Neutrophil (primary cell): ENCODE measurements at regions not wholly inside any gene's neighbourhood (a gene's known extent, or its start where the extent isn't known, plus 50 kb on each side); places are given as distances from the start of the nearest gene placed in this dataset.

ENCODE experiments used
- H3K27ac ChIP-seq: fragments of 200-600 bp; sonication (generic); 2 replicates; pipeline ENCODE4 v1.5.1; 2016; ENCODE audit warnings: mild to moderate bottlenecking, moderate library complexity
- H3K27me3 ChIP-seq: fragments of 200-600 bp; sonication (generic); 2 replicates; pipeline ENCODE4 v1.6.0; 2016; ENCODE audit warnings: mild to moderate bottlenecking
- H3K36me3 ChIP-seq: fragments of 200-600 bp; sonication (generic); 2 replicates; pipeline ENCODE4 v1.5.1; 2017
- H3K4me1 ChIP-seq, 2 experiments: fragments of 200-600 bp in 1 of 2; sonication (generic) in 1 of 2; 1 replicate in 1 of 2; 2 replicates in 1 of 2; pipeline versions ENCODE4 v1.5.1 to v1.6.1; 2013 to 2016; ENCODE audit warnings: low read depth in 1 of 2, low read length in 1 of 2, mild to moderate bottlenecking in 1 of 2, moderate library complexity in 1 of 2; ENCODE audit not compliant: control insufficient read depth in 1 of 2, insufficient read depth in 1 of 2
- H3K4me3 ChIP-seq, 2 experiments: fragments of 200-600 bp in 1 of 2; sonication (generic) in 1 of 2; 1 replicate in 1 of 2; 2 replicates in 1 of 2; pipeline ENCODE4 v1.5.1; 2013 to 2016; ENCODE audit warnings: low read depth in 1 of 2, low read length in 1 of 2, mild to moderate bottlenecking in 1 of 2, moderate library complexity in 1 of 2
- H3K9me3 ChIP-seq: fragments of 200-600 bp; sonication (generic); 2 replicates; pipeline ENCODE4 v1.5.1; 2016
- TF ChIP-seq, protein P1 (sequence below): fragments of 200-600 bp; sonication (generic); IDR thresholded peaks from 2 replicates; pipeline ENCODE4 v1.5.1; 2016; ENCODE audit warnings: antibody characterized with exemption

DNA sequence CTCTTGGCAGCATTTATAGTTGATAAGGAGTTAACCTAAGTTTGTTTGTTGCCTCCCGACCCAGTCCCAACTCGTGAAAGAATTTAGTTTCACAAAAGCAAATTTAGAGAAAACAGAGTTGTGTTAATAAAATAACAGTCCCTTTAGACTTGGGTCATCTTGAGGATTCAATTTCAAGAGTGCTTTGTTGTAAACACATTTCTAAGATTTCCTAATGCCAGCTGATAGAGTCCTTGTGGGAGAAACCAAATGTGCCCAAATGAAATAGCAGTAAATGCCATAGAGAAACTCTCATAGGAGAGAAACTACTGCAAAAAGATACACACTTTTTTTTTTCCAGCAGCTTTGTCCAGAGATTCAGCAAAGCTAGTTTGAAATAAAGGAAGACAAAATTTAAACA is 211.3 kb upstream of the BMPER start:
- H3K4me1 ChIP-seq = no peaks in the 10 kb centered on the region
- no peaks in the 10 kb centered on the region for H3K27me3 ChIP-seq
- TF ChIP-seq, protein P1, sequence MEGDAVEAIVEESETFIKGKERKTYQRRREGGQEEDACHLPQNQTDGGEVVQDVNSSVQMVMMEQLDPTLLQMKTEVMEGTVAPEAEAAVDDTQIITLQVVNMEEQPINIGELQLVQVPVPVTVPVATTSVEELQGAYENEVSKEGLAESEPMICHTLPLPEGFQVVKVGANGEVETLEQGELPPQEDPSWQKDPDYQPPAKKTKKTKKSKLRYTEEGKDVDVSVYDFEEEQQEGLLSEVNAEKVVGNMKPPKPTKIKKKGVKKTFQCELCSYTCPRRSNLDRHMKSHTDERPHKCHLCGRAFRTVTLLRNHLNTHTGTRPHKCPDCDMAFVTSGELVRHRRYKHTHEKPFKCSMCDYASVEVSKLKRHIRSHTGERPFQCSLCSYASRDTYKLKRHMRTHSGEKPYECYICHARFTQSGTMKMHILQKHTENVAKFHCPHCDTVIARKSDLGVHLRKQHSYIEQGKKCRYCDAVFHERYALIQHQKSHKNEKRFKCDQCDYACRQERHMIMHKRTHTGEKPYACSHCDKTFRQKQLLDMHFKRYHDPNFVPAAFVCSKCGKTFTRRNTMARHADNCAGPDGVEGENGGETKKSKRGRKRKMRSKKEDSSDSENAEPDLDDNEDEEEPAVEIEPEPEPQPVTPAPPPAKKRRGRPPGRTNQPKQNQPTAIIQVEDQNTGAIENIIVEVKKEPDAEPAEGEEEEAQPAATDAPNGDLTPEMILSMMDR = no peak
- no peaks in the 10 kb centered on the region for H3K36me3 ChIP-seq
- no peak overlapping the region for H3K27ac ChIP-seq
- no peak overlapping the region for H3K4me3 ChIP-seq
- H3K9me3 ChIP-seq = no peaks in the 10 kb centered on the region

DNA sequence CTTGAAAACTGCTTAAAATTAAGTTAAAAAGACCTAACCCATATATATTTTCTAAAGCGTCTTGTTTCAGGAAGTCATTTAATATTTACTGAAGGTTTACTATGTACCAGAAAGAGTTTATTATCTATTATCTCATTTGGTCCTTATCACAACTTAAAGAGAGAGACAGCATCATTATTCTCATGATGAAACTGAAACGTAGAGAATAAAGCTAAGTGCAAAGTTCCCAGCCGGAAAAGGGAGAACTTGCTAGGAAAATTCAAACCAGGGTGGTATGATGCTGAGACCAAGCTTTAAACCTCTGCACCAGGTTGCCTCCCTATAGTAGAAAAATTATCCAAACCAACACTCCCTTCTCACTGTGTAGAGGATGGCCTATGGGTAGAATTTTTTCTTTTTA is 207.7 kb upstream of the BMPER start:
- TF ChIP-seq, protein P1 = no peak
- H3K9me3 ChIP-seq = no peaks in the 10 kb centered on the region
- H3K27ac ChIP-seq = no peak overlapping the region
- no peak overlapping the region for H3K4me3 ChIP-seq
- H3K27me3 ChIP-seq = no peaks in the 10 kb centered on the region
- H3K4me1 ChIP-seq = peaks cover 0 to 18% of the 10 kb centered on the region in 2 experiments
- no peaks in the 10 kb centered on the region for H3K36me3 ChIP-seq

DNA sequence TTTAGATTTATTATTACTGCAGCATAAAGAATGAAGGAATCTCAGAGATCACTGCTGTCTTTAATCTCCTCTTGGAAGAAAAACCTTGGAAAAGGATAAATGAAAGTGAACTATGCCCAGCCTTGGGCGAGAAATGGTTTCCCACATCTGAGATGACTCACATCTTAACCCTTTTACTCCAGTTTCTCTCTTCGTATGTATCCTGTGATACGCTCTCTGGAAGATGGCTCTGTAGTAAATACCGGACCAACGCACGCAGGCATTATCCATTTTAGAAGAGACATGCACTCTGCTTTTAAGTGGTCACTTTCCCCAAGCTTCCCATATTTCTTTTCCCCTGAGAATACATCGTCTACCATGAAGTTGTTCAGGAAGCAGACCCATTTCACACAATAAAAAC is 207.3 kb upstream of the BMPER start:
- TF ChIP-seq, protein P1 = no peak
- Histone ChIP-seq H3K27ac (no peak overlapping the region), H3K4me3 (no peak overlapping the region), H3K9me3 (no peaks in the 10 kb centered on the region), H3K27me3 (no peaks in the 10 kb centered on the region), H3K4me1 (peaks cover 0 to 22% of the 10 kb centered on the region in 2 experiments), H3K36me3 (no peaks in the 10 kb centered on the region)

DNA sequence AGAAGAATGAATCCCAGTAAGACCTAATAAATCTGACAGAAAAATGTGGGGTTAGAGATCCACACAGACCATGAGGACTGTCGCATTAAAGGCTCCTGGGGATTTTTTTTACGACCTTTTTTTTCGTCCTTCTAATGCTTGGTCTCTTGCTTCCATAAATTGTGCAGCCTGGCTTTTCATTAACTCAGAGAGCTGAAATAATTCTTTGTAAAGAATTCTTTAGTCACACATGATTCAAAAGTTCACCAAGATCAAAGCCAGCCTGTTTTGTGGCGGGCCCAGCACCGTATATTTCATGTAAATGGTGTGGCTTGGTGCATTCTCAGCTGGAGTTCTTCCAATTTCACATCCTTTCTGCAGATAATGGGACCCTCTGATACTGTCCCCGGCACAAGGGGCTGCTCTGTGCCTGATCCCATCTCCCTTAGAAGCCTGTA is 206.6 kb upstream of the BMPER start:
- Histone ChIP-seq H3K4me1 (peaks cover 0 to 26% of the 10 kb centered on the region in 2 experiments), H3K4me3 (no peak overlapping the region), H3K9me3 (no peaks in the 10 kb centered on the region), H3K36me3 (no peaks in the 10 kb centered on the region), H3K27me3 (no peaks in the 10 kb centered on the region), H3K27ac (no peak overlapping the region)
- TF ChIP-seq, protein P1 = no peak

DNA sequence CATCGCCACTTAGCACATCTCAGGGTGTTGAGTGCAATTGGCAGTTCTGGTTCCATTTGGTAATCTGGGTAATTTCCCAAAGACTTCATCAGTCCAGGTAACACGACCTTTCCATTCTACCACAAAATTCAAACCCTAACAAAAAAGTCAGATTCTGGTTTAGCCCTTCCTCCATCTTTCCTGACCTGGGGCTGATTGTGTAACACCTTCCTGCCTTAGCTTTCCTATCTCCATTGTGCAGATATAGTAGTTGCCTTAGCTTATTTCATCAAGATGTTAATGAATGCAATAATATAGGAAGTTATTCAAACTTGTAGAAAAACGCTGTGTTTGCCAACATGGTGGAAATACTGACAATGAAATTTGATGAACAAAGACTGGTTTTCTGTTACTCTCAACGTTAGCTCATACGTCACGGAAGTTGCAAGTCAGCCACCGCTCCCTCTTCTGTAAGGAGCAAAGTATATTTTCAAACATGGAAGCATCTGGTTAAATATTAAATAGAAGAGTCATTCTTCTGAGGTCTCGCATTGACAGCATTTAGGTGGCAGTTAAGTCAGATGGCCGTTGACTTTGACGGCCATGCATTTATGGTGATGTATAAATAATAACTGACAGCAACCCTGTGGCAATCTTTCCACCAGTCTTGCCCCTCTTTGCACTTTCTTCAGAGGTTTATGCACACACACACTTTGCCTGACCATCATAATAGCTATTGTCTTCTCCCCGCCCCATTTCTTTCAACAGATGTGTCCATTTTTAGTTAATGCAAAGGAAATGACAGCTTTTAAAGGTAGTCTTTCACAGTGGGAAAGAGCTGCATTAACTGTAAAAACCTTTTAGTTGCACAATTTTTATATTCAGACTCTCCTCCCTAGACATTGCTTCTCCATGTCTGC is 205.1 kb upstream of the BMPER start:
- Histone ChIP-seq H3K27me3 (no peaks in the 10 kb centered on the region), H3K27ac (peak overlapping the region; percentile 23), H3K36me3 (no peaks in the 10 kb centered on the region), H3K4me3 (no peak overlapping the region), H3K4me1 (peaks cover 0 to 26% of the 10 kb centered on the region in 2 experiments), H3K9me3 (no peaks in the 10 kb centered on the region)
- TF ChIP-seq, protein P1 = no peak
